ENCODE measurements at regions not wholly inside any gene's neighbourhood (a gene's known extent, or its start where the extent isn't known, plus 50 kb on each side); places are given as distances from the start of the nearest gene placed in this dataset.

- TF ChIP-seq PRDM10 (CRISPR knock-in tag; IDR thresholded peaks at IDR 0.05; ENCODE audit: low read depth) (no peak), IRF1 (CRISPR knock-in tag; IDR thresholded peaks at IDR 0.05; ENCODE audit: low read depth) (no peak), SOX5 (CRISPR knock-in tag; IDR thresholded peaks at IDR 0.05; ENCODE audit: borderline replicate concordance) (no peak), ZNF33A (CRISPR knock-in tag; IDR thresholded peaks at IDR 0.05; ENCODE audit: borderline replicate concordance) (no peak)
These were observed 117.4 kb upstream of the MARCHF11 start (continued) for GRCh38 chr5:16296946-16297345.

GRCh38 chr5:16291894-16292293, 112.3 kb upstream of the MARCHF11 start:
- CTCF ChIA-PET (ENCODE audit: low intra/inter-chr PET ratio, low total read pairs), result no interaction called here
- intact Hi-C loops (cut with micrococcal nuclease; ENCODE audit: unreplicated experiment), result no loop called here
- no peak overlapping the region for H3K9ac ChIP-seq (ENCODE audit: insufficient read depth, low read depth, low read length)
- H2AFZ ChIP-seq (ENCODE audit: low read length), result no peak overlapping the region
- FAIRE-seq, result no peak
- H3K4me1 ChIP-seq (ENCODE audit: insufficient read depth, low read length), result no peaks in the 10 kb centered on the region
- POLR2A ChIA-PET, result no interaction called here
- H3K9me3 ChIP-seq (ENCODE audit: low read length), result peaks cover 9% of the 10 kb centered on the region
- H3K4me3 ChIP-seq (replicated peaks in 1 of 3; ENCODE audit: insufficient read depth in 1 of 3, low read depth in 2 of 3, low read length in 3 of 3), result no peak overlapping the region
- no peak for DNase-seq (ENCODE audit: low spot score)
- no peaks in the 10 kb centered on the region for H4K20me1 ChIP-seq (ENCODE audit: insufficient read depth, low read length)
- BruUV-seq (replicated peaks), result no TSS peak
- in situ Hi-C loops (cut with HindIII; ENCODE audit: extremely low pct_ligation_motif_present, low pct_unique_long_range_greater_than_20kb), result no loop called here
- H3K4me2 ChIP-seq (ENCODE audit: low read depth, low read length), result no peak overlapping the region
- H3K79me2 ChIP-seq (ENCODE audit: insufficient read depth, low read length), result no peaks in the 10 kb centered on the region
- H3K36me3 ChIP-seq (replicated peaks in 1 of 2; ENCODE audit: control insufficient read depth in 1 of 2, insufficient read depth in 2 of 2, low read length in 2 of 2), result no peaks in the 10 kb centered on the region
- H3K27me3 ChIP-seq (ENCODE audit: control insufficient read depth in 1 of 2, insufficient read depth in 2 of 2, low read length in 2 of 2), result no peaks in the 10 kb centered on the region
- ATAC-seq, result no peak
- TF ChIP-seq MAFF (IDR thresholded peaks at IDR 0.05; ENCODE audit: low read depth, low read length), result peak; percentile 70; the same call in 1 of the 2 replicates
- TF ChIP-seq WIZ (CRISPR knock-in tag; IDR thresholded peaks at IDR 0.05), result no peak
- TF ChIP-seq MAFK (conservative IDR thresholded peaks at IDR 0.05 in 1 of 2, IDR thresholded peaks at IDR 0.05 in 1 of 2; ENCODE audit: low read length in 2 of 2), result peak; percentile 78 to 87
- WGBS (ENCODE audit: low lambda C conversion rate), result 2% methylated on average over 2 of the region's 2 CpGs
- no peak overlapping the region for H3K27ac ChIP-seq (ENCODE audit: extremely low read length, insufficient read depth, low read length)
